SK-N-SH treated with all-trans-retinoic acid at 6 μM for 48 hours (cell line): ENCODE measurements at regions not wholly inside any gene's neighbourhood (a gene's known extent, or its start where the extent isn't known, plus 50 kb on each side); places are given as distances from the start of the nearest gene placed in this dataset.

Source experiments
- ZFP3 ChIP-seq: fragments of 250-450 bp; sonication (Bioruptor Pico); IDR thresholded peaks from 2 replicates; pipeline ENCODE4 v1.5.0; 2020; ENCODE audit warnings: mild to moderate bottlenecking, moderate library complexity
- ZNF70 ChIP-seq: fragments of 450-650 bp; formaldehyde crosslinking; IDR thresholded peaks from 2 replicates; pipeline ENCODE4 v1.5.0; 2020; ENCODE audit warnings: mild to moderate bottlenecking, moderate library complexity
- TF ChIP-seq, protein P1 (sequence below): fragments of 250-450 bp; sonication (Bioruptor Pico); IDR thresholded peaks from 2 replicates; pipeline ENCODE4 v1.5.0; 2020; ENCODE audit warnings: mild to moderate bottlenecking, moderate library complexity

DNA sequence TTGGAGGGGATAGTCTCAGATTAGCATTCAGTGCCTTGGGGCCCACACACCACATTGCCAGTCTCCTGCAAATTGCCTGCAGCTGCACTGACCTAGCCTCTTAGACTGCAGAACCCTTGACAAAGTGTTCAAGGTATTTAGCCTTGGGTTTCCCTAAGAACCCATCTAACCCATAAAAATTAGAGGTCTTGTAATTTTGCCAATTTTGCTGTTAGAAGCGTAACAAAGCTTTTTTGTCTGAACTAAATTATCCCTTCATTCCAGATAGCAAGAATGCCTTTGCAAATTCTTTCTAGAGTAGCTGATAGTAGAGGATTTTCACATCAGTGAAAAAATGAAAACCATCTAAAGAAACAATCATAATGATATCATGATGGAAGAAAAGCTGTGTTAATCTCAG is 74.0 kb upstream of the CCNG1 start:
- no peak for TF ChIP-seq ZFP3 (CRISPR knock-in tag)
- TF ChIP-seq, protein P1, sequence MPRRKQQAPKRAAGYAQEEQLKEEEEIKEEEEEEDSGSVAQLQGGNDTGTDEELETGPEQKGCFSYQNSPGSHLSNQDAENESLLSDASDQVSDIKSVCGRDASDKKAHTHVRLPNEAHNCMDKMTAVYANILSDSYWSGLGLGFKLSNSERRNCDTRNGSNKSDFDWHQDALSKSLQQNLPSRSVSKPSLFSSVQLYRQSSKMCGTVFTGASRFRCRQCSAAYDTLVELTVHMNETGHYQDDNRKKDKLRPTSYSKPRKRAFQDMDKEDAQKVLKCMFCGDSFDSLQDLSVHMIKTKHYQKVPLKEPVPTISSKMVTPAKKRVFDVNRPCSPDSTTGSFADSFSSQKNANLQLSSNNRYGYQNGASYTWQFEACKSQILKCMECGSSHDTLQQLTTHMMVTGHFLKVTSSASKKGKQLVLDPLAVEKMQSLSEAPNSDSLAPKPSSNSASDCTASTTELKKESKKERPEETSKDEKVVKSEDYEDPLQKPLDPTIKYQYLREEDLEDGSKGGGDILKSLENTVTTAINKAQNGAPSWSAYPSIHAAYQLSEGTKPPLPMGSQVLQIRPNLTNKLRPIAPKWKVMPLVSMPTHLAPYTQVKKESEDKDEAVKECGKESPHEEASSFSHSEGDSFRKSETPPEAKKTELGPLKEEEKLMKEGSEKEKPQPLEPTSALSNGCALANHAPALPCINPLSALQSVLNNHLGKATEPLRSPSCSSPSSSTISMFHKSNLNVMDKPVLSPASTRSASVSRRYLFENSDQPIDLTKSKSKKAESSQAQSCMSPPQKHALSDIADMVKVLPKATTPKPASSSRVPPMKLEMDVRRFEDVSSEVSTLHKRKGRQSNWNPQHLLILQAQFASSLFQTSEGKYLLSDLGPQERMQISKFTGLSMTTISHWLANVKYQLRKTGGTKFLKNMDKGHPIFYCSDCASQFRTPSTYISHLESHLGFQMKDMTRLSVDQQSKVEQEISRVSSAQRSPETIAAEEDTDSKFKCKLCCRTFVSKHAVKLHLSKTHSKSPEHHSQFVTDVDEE (CRISPR knock-in tag): no peak
- TF ChIP-seq ZNF70 (CRISPR knock-in tag): no peak
